ENCODE measurements at regions not wholly inside any gene's neighbourhood (a gene's known extent, or its start where the extent isn't known, plus 50 kb on each side); places are given as distances from the start of the nearest gene placed in this dataset.

DNA sequence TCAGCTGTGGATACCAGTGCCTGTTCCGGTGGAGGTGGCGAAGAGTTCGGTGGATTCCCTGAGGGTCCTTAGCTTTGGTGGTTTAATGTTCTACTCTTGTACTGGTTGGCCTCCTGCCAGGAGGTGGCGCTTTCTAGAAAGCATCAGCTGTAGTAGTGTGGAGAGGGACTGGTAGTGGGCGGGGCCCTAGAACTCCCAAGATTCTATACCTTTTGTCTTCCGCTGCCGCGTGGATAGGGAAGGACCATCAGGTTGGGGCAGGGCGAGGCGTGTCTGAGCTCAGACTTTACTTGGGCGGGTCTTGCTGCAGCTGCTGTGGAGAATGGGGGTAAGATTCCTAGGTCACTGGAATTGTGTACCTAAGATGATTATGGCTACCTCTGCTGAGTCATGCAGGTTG is 390.3 kb downstream of the FAM47A start (continued):
- TF ChIP-seq, protein P1, sequence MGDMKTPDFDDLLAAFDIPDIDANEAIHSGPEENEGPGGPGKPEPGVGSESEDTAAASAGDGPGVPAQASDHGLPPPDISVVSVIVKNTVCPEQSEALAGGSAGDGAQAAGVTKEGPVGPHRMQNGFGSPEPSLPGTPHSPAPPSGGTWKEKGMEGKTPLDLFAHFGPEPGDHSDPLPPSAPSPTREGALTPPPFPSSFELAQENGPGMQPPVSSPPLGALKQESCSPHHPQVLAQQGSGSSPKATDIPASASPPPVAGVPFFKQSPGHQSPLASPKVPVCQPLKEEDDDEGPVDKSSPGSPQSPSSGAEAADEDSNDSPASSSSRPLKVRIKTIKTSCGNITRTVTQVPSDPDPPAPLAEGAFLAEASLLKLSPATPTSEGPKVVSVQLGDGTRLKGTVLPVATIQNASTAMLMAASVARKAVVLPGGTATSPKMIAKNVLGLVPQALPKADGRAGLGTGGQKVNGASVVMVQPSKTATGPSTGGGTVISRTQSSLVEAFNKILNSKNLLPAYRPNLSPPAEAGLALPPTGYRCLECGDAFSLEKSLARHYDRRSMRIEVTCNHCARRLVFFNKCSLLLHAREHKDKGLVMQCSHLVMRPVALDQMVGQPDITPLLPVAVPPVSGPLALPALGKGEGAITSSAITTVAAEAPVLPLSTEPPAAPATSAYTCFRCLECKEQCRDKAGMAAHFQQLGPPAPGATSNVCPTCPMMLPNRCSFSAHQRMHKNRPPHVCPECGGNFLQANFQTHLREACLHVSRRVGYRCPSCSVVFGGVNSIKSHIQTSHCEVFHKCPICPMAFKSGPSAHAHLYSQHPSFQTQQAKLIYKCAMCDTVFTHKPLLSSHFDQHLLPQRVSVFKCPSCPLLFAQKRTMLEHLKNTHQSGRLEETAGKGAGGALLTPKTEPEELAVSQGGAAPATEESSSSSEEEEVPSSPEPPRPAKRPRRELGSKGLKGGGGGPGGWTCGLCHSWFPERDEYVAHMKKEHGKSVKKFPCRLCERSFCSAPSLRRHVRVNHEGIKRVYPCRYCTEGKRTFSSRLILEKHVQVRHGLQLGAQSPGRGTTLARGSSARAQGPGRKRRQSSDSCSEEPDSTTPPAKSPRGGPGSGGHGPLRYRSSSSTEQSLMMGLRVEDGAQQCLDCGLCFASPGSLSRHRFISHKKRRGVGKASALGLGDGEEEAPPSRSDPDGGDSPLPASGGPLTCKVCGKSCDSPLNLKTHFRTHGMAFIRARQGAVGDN (IDR thresholded peaks at IDR 0.05): no peak
- TF ChIP-seq, protein P2, sequence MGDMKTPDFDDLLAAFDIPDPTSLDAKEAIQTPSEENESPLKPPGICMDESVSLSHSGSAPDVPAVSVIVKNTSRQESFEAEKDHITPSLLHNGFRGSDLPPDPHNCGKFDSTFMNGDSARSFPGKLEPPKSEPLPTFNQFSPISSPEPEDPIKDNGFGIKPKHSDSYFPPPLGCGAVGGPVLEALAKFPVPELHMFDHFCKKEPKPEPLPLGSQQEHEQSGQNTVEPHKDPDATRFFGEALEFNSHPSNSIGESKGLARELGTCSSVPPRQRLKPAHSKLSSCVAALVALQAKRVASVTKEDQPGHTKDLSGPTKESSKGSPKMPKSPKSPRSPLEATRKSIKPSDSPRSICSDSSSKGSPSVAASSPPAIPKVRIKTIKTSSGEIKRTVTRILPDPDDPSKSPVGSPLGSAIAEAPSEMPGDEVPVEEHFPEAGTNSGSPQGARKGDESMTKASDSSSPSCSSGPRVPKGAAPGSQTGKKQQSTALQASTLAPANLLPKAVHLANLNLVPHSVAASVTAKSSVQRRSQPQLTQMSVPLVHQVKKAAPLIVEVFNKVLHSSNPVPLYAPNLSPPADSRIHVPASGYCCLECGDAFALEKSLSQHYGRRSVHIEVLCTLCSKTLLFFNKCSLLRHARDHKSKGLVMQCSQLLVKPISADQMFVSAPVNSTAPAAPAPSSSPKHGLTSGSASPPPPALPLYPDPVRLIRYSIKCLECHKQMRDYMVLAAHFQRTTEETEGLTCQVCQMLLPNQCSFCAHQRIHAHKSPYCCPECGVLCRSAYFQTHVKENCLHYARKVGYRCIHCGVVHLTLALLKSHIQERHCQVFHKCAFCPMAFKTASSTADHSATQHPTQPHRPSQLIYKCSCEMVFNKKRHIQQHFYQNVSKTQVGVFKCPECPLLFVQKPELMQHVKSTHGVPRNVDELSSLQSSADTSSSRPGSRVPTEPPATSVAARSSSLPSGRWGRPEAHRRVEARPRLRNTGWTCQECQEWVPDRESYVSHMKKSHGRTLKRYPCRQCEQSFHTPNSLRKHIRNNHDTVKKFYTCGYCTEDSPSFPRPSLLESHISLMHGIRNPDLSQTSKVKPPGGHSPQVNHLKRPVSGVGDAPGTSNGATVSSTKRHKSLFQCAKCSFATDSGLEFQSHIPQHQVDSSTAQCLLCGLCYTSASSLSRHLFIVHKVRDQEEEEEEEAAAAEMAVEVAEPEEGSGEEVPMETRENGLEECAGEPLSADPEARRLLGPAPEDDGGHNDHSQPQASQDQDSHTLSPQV (IDR thresholded peaks at IDR 0.05): no peak
- TF ChIP-seq IKZF2 (IDR thresholded peaks at IDR 0.05) (no peak), PAX8 (IDR thresholded peaks at IDR 0.05) (no peak), NR2C1 (IDR thresholded peaks at IDR 0.05) (no peak), POLR2AphosphoS5 (IDR thresholded peaks at IDR 0.05; ENCODE audit: low read length) (no peak), SIN3A (IDR thresholded peaks at IDR 0.05; ENCODE audit: low read depth, low read length) (no peak)
- TF ChIP-seq, protein P3, sequence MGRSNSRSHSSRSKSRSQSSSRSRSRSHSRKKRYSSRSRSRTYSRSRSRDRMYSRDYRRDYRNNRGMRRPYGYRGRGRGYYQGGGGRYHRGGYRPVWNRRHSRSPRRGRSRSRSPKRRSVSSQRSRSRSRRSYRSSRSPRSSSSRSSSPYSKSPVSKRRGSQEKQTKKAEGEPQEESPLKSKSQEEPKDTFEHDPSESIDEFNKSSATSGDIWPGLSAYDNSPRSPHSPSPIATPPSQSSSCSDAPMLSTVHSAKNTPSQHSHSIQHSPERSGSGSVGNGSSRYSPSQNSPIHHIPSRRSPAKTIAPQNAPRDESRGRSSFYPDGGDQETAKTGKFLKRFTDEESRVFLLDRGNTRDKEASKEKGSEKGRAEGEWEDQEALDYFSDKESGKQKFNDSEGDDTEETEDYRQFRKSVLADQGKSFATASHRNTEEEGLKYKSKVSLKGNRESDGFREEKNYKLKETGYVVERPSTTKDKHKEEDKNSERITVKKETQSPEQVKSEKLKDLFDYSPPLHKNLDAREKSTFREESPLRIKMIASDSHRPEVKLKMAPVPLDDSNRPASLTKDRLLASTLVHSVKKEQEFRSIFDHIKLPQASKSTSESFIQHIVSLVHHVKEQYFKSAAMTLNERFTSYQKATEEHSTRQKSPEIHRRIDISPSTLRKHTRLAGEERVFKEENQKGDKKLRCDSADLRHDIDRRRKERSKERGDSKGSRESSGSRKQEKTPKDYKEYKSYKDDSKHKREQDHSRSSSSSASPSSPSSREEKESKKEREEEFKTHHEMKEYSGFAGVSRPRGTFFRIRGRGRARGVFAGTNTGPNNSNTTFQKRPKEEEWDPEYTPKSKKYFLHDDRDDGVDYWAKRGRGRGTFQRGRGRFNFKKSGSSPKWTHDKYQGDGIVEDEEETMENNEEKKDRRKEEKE (IDR thresholded peaks at IDR 0.05): no peak
- TF ChIP-seq, protein P4, sequence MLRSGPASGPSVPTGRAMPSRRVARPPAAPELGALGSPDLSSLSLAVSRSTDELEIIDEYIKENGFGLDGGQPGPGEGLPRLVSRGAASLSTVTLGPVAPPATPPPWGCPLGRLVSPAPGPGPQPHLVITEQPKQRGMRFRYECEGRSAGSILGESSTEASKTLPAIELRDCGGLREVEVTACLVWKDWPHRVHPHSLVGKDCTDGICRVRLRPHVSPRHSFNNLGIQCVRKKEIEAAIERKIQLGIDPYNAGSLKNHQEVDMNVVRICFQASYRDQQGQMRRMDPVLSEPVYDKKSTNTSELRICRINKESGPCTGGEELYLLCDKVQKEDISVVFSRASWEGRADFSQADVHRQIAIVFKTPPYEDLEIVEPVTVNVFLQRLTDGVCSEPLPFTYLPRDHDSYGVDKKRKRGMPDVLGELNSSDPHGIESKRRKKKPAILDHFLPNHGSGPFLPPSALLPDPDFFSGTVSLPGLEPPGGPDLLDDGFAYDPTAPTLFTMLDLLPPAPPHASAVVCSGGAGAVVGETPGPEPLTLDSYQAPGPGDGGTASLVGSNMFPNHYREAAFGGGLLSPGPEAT (IDR thresholded peaks at IDR 0.05; ENCODE audit: low read depth): no peak
- TF ChIP-seq, protein P5, sequence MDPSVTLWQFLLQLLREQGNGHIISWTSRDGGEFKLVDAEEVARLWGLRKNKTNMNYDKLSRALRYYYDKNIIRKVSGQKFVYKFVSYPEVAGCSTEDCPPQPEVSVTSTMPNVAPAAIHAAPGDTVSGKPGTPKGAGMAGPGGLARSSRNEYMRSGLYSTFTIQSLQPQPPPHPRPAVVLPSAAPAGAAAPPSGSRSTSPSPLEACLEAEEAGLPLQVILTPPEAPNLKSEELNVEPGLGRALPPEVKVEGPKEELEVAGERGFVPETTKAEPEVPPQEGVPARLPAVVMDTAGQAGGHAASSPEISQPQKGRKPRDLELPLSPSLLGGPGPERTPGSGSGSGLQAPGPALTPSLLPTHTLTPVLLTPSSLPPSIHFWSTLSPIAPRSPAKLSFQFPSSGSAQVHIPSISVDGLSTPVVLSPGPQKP (IDR thresholded peaks at IDR 0.05; ENCODE audit: low read depth, low read length): no peak
